ENCODE measurements at regions not wholly inside any gene's neighbourhood (a gene's known extent, or its start where the extent isn't known, plus 50 kb on each side); places are given as distances from the start of the nearest gene placed in this dataset.

- intact Hi-C loops (cut with micrococcal nuclease), result loop anchor here (1.0 to 2.0 kb wide), 2 partner anchors 183 to 267 kb away; no protein-coding TSS in a partner anchor
- no peaks in the 10 kb centered on the region for H3K36me3 Mint-ChIP-seq (ENCODE audit: insufficient read depth, unreplicated experiment)
- no peaks in the 10 kb centered on the region for H3K27me3 Mint-ChIP-seq (ENCODE audit: insufficient read depth, unreplicated experiment)
- peak; percentile 74 for DNase-seq (ENCODE audit: unreplicated experiment)
- peaks cover under 1% of the 10 kb centered on the region for H3K4me1 Mint-ChIP-seq (ENCODE audit: insufficient read depth, unreplicated experiment)
- H3K9me3 Mint-ChIP-seq (ENCODE audit: unreplicated experiment), result no peaks in the 10 kb centered on the region
- TF ChIP-seq CTCF (IDR thresholded peaks at IDR 0.05; ENCODE audit: unreplicated experiment), result peak; percentile 67
- no peak overlapping the region for H3K4me3 Mint-ChIP-seq (ENCODE audit: unreplicated experiment)
- H3K27ac Mint-ChIP-seq (ENCODE audit: low read depth, unreplicated experiment), result no peak overlapping the region
- BruUV-seq (replicated peaks), result no TSS peak
- CTCF ChIA-PET, result interaction anchor here (1.1 kb wide), 1 partner anchor 15 kb away, joined by 4 read pairs; no protein-coding TSS in a partner anchor
- POLR2A ChIA-PET, result interaction anchor here (0.6 kb wide), 1 partner anchor 181 kb away, joined by 3 read pairs; no protein-coding TSS in a partner anchor
These were observed 180.3 kb upstream of the TSC22D2 start for GRCh38 chr3:150227839-150228238.

GRCh38 chr3:150225986-150226385 is 182.1 kb upstream of the TSC22D2 start:
- H3K4me3 Mint-ChIP-seq (ENCODE audit: unreplicated experiment), result no peak overlapping the region
- H3K27ac Mint-ChIP-seq (ENCODE audit: low read depth, unreplicated experiment), result no peak overlapping the region
- no peak for TF ChIP-seq CTCF (IDR thresholded peaks at IDR 0.05; ENCODE audit: unreplicated experiment)
- no TSS peak for BruUV-seq (replicated peaks)
- CTCF ChIA-PET, result interaction anchor here (0.7 to 2.4 kb wide), 6 partner anchors 9 to 290 kb away, joined by 3 to 15 read pairs (median 4); no protein-coding TSS in a partner anchor
- POLR2A ChIA-PET, result interaction anchor here (0.6 kb wide), 1 partner anchor 256 kb away, joined by 3 read pairs; no protein-coding TSS in a partner anchor
- no peaks in the 10 kb centered on the region for H3K36me3 Mint-ChIP-seq (ENCODE audit: insufficient read depth, unreplicated experiment)
- H3K4me1 Mint-ChIP-seq (ENCODE audit: insufficient read depth, unreplicated experiment), result peaks cover 8% of the 10 kb centered on the region
- no peak for DNase-seq (ENCODE audit: unreplicated experiment)
- peaks cover 14% of the 10 kb centered on the region for H3K27me3 Mint-ChIP-seq (ENCODE audit: insufficient read depth, unreplicated experiment)
- no peaks in the 10 kb centered on the region for H3K9me3 Mint-ChIP-seq (ENCODE audit: unreplicated experiment)
- intact Hi-C loops (cut with micrococcal nuclease), result loop anchor here (2.0 kb wide), 1 partner anchor 185 kb away; no protein-coding TSS in a partner anchor

- intact Hi-C loops (cut with micrococcal nuclease), result loop anchor here (5.0 kb wide), 1 partner anchor 456 kb away; no protein-coding TSS in a partner anchor
- Mint-ChIP-seq H3K9me3 (ENCODE audit: unreplicated experiment) (no peaks in the 10 kb centered on the region), H3K27ac (ENCODE audit: low read depth, unreplicated experiment) (no peak overlapping the region), H3K4me3 (ENCODE audit: unreplicated experiment) (no peak overlapping the region), H3K4me1 (ENCODE audit: insufficient read depth, unreplicated experiment) (peaks cover 8% of the 10 kb centered on the region), H3K36me3 (ENCODE audit: insufficient read depth, unreplicated experiment) (no peaks in the 10 kb centered on the region), H3K27me3 (ENCODE audit: insufficient read depth, unreplicated experiment) (peaks cover 14% of the 10 kb centered on the region)
- ChIA-PET POLR2A (no interaction called here), CTCF (interaction anchor here (0.5 to 3.2 kb wide), 8 partner anchors 8 to 959 kb away, joined by 3 to 32 read pairs (median 4); no protein-coding TSS in a partner anchor)
- no peak for DNase-seq (ENCODE audit: unreplicated experiment)
- TF ChIP-seq CTCF (IDR thresholded peaks at IDR 0.05; ENCODE audit: unreplicated experiment), result no peak
- no TSS peak for BruUV-seq (replicated peaks)
These were observed 184.5 kb upstream of the TSC22D2 start for GRCh38 chr3:150223558-150223957.

- no peaks in the 10 kb centered on the region for H3K9me3 Mint-ChIP-seq (ENCODE audit: unreplicated experiment)
- H3K27ac Mint-ChIP-seq (ENCODE audit: low read depth, unreplicated experiment), result no peak overlapping the region
- no peaks in the 10 kb centered on the region for H3K36me3 Mint-ChIP-seq (ENCODE audit: insufficient read depth, unreplicated experiment)
- intact Hi-C loops (cut with micrococcal nuclease), result loop anchor here (5.0 kb wide), 1 partner anchor 456 kb away; no protein-coding TSS in a partner anchor
- H3K4me3 Mint-ChIP-seq (ENCODE audit: unreplicated experiment), result no peak overlapping the region
- CTCF ChIA-PET, result interaction anchor here (0.5 to 3.2 kb wide), 12 partner anchors 9 to 958 kb away, joined by 3 to 32 read pairs (median 3); no protein-coding TSS in a partner anchor
- POLR2A ChIA-PET, result no interaction called here
- peaks cover 8% of the 10 kb centered on the region for H3K4me1 Mint-ChIP-seq (ENCODE audit: insufficient read depth, unreplicated experiment)
- no peak for TF ChIP-seq CTCF (IDR thresholded peaks at IDR 0.05; ENCODE audit: unreplicated experiment)
- no TSS peak for BruUV-seq (replicated peaks)
- peaks cover 14% of the 10 kb centered on the region for H3K27me3 Mint-ChIP-seq (ENCODE audit: insufficient read depth, unreplicated experiment)
- no peak for DNase-seq (ENCODE audit: unreplicated experiment)
These were observed 185.2 kb upstream of the TSC22D2 start for GRCh38 chr3:150222691-150223489.
